Stimulated activated CD4-positive, alpha-beta T cell treated with anti-CD3 and anti-CD28 coated beads, Interleukin-1b, Interleukin-23, amount 100 ng/mL, for 48 hours (primary cell): ENCODE measurements at regions not wholly inside any gene's neighbourhood (a gene's known extent, or its start where the extent isn't known, plus 50 kb on each side); places are given as distances from the start of the nearest gene placed in this dataset.

Experiments
- DNase-seq: peaks from one replicate; pipeline ENCODE4 v3.0.0-alpha.2; 2020

DNA sequence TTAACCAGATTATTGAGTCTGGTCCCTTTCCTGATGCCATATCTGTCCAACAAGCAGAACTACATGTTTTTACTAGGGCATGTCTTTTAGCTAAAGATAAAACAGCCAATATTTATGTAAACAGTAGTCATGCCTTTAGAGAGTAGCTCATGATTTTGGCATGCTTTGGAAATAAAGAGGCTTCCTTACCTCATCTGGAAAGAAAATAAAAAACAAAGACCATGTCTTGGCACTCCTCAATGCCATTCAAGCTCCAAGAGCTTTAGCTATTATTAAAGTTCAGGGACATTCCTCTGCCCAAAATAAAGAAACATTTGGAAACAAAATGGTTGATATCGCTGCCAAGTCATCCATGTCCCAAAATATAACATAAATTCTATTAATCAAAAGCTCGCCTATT, 202.4 kb downstream of the URB2 start:
- no peak for DNase-seq

DNA sequence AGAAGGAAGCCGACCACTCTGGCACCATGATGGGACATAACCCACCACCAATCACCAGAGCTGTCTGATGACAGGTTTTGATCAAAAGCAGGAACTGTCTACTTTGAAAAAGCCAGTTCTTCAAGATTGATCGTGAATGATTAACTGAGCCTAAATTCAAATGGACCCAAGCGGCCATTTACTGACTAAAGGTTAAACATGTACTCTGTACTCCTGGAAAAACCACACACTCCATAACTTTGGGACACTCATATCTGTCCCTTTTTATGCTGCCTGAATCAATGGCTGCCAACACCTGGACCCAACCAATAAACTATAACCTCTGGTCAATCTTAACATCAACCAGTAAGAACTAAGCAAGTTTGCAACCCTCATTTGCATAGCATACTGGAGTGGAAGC, 206.6 kb downstream of the URB2 start:
- DNase-seq, result no peak

DNA sequence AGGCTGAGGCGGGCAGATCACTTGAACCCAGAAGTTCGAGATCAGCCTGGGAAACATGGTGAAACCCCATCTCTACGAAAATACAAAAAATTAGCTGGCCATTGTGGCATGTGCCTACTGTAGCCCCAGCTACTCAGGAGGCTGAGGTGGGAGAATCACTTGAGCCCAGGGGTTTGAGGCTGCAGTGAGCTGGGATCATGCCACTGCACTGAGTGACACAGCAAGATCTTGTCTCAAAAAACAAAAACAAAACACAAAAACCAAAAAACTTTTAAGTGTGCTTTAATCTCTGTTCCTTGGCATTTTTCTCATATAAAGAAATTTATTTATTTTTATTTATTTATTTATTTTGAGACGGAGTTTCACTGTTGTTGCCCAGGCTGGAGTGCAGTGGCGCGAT, 208.2 kb downstream of the URB2 start:
- no peak for DNase-seq

DNA sequence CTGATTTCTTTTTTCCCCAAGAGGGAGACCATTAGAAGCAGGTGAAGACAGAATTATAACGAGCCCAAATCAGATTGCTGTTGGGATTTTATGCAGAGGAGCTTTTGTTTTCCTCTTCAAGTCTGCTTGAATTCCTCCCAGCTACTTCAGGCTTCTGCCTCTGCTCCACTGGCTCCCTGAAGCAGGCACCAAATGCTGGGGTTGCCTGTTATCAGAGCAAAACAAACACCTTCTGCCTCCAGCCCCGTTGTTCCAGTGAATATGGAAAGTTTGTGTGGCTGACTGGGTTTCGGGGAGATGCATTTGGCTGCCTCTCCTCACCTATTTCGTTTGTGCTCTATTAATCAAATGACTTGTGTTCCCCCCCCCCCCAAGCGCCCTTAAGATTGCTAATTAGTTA, 209.2 kb downstream of the URB2 start:
- DNase-seq, result no peak

DNA sequence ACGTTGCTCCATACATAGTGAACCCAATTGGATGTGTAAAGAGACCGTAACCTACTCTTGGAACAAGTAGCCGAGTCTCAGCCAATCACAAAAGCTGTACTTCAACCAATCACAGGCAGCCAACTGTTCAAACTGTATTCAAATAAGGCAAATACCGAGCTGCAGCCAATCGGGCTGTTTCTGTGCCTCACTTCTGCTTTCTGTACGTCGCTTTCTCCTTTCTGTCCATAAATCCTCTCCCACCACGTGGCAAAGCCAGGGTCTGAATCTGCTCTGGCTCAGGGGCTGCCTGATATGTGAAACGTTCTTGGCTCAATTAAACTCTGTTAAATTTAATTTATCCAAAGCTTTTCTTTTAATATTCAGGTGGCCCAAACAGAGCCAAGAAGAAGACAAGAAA, 210.3 kb downstream of the URB2 start:
- no peak for DNase-seq

DNA sequence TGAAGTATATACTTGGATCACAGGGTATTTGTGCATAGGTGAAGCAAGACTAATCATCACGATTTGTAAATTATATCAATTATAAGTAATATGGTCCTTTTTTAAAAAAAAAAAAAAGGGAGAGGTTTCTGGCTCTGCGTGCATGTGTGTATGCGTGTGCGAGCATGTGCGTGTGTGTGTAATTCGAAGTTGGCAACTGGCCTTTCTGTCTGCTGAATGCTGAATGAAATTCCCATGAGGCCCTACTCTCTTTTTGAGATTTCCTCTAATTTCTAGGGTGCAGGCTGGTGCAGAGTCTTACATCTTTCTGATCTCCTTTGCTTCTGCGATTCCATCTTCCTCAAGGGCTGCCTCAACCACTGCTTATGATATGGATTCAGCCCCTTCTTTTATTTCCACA, 212.2 kb downstream of the URB2 start:
- no peak for DNase-seq

- no peak for DNase-seq
These were observed 213.8 kb downstream of the URB2 start for GRCh38 chr1:229839800-229840199.

DNA sequence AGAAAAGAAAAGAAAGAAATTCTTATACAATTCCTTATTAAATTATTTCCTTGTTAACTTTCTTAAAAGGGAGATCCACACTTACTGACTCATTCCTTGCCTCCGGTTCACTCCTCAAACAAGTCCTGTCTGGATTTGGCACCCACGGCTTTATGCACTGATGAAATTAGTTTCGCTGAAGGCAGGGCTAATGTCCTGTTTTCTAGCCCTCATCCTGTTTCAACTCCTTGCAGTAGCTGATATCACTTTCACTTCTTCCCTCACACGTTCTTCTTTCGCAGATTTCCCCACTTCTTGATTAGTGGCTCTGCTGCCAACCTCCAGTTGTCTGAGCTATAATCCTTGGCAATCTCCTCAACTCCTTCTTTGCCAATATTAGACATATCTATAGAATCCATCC, 215.2 kb downstream of the URB2 start:
- no peak for DNase-seq

- DNase-seq, result no peak
These were observed 216.5 kb downstream of the URB2 start for GRCh38 chr1:229842302-229843255.

DNA sequence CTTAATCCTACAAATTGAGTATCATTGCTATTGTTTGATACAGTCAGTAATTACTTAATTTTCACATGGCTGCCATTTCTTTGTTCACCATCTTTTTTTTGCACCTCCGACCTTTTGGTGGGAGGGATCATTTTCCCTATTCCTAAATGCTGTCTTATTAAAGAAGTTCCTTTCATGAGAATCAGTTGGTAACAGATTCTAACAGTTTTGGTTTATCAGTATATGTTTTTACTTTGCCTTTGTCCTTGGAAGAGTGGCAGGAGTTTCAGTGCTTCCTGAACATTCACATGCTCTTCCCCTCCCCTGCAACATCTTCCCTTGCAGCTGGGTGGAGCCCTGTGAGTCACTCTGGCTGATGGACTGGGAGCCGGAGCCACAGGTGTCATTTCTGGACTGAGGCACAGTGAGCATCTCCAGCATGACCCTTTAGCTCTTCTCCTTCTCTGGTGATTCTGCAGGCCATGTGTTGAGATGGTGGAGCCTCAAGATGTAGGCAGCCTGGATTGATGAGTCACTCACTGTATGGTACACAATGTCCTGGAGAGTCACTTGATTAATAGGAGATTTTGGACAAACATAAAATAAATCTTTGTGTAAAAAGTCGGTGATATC, 217.7 kb downstream of the URB2 start:
- DNase-seq, result no peak

DNA sequence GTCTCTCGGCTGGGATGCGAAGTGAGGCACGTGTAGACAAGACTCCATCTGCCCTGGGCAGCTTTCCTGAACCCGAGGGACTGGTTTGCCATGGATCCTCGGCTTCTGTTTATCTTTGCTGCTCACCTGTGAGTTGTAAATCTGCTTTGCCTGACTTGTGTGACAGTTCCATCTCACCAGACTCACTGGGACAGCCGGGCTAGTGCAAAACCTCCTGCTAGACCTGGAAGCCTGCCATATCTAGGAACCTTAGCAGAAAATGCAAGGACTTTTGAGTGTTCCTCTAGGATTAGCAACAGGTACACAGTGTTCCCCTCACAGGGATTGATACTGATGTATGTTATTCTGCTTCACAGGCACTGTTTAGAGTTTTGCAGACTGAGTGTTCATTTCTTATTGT, 218.6 kb downstream of the URB2 start:
- no peak for DNase-seq

DNA sequence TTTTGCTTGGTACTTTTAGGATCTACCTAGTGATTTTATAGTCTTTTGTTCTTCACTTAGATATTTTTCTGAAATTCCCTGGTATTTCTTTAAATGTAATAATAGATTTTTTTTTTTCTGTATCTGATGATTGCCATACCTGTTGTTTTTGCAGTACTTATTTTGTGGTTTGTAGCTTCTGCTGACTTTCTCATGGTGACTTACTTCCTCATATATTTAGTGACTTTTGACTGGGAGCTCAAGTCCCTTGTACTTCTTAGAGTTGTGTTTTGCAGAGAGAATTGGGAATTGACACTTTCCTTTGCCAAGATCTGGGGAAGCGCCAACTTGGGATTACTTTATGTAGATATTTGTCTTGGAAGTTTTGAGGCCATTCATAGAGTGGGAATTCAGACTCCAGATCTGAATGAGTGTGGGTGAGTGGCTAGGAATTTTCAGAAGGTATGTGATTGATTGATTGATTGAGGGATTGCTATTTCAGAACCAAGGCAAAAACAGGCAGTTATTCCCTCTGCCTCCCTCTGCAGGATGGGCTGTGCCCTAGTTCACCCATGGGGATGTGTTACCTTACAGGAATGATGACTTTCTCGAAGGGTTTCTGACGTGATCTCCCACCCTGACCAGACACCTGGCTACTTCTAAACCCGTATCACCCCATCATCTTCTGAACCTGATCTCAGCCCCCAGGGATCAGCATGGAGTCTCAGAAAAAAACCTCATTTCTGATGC, 219.5 kb downstream of the URB2 start:
- no peak for DNase-seq

- no peak for DNase-seq
These were observed 220.3 kb downstream of the URB2 start for GRCh38 chr1:229846351-229846750.

DNA sequence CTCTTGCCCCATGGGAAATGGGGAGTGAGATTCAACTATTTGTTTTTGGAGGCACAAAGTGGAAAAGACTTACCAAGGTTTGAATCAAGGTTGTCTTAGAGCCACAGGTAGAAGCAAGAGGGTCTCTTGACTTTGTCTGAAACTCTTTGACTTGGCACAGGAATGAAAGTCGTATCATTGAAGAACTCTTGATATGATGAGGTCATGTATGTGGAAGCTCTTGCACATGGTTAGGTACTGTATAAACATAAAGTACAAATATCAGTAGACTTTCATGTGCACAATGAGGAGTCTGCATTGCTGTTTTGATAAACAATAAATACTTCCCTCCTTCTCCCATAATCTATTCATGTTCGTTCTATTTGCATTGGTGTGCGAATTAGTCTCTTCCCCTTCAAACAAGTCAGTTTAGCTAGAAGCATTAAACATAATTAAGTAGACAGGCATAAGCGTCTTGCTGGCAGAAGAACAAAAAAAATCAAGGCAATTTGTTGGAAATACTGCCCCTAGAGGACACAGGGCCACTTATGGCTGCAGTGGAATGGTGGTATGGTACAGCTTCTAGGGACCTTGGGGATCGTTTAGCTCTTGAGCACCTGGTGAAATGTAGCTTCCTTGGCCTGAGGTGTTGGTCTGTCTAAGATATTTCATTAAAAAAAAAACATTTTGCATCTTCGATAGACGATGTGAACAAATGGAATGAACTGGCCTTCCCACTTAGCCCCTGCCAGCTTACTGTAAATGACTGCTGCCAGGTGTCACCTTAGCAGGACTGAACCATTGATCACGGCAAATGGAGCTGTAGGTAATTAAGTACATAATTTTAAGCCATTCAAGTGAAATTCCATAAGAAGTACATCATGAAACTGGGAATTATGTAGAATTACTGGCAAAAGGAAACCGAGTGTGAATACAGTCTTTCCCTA, 218.0 kb upstream of the GALNT2 start:
- DNase-seq, result no peak

DNA sequence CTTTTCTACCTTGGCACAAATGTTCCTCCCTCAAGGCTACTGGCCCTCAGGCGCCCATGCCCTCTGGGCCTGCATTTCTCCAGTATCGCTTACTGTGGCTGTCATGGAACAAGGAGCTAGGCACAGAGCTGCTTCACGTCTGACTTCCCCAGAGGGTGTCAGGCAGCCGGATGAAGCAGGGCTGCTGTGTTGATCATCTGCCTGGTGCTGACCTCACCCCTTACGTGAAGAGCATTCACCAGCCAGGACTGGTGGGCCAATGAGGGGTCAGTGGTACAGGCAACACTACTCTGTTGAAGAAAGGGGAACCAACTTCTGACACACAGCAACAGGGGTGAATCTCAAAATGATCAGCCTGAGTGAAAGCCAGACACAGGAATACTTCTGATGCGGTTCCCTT, 215.5 kb upstream of the GALNT2 start:
- no peak for DNase-seq

GRCh38 chr1:229853751-229854150, 213.3 kb upstream of the GALNT2 start:
- no peak for DNase-seq

DNA sequence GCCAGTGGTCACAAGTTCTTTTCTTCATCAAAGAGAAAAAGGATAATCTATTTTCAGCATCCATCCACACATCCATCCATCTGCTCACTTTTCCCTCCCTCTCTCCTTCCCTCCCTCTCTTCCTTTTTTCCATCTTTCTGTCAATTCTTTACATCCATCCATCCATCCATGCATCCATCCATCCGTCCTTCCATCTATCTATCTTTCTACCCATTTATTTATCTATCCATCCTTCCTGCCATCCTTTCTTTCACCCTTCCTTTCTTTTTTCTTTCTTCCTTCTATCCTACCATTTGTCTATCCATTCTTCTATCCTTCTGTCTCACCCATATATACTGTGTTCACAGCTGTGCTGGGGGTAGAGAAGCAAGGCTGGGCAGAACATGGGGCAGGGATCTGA, 212.4 kb upstream of the GALNT2 start:
- no peak for DNase-seq

DNA sequence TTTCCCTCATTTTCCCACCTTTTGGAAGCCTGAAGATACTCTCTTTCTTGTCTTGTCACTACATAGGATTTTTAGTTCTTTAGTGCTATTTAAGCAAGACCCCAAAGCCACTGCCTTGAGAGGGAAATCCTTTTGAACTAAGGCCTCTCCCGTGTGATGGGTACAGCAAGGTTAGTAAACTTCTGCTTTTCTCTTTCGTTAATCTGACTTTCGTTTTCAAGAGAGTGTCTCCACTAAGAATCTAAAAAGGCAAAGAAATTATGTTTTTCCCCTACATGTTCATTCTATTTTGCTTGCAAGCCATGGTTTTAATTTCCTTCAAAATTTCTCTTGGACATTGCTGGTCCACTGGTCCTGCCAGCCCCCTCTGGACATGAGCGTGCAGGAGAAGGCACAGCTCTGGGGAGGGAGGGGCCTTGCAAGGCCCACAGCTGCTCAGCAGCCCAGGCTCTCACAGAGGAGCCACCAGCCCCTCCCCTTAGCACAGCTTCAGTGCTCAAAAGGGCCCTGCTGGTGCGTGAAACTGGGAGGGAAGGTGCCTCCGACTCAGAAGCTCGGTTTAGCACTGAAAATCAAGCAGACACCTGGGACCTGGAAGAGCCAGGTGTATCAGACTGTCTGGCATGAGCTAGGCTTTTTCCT, 210.9 kb upstream of the GALNT2 start:
- no peak for DNase-seq

- DNase-seq, result no peak
These were observed 209.5 kb upstream of the GALNT2 start for GRCh38 chr1:229857585-229857984.

- DNase-seq, result no peak
These were observed 208.0 kb upstream of the GALNT2 start for GRCh38 chr1:229859026-229859425.

DNA sequence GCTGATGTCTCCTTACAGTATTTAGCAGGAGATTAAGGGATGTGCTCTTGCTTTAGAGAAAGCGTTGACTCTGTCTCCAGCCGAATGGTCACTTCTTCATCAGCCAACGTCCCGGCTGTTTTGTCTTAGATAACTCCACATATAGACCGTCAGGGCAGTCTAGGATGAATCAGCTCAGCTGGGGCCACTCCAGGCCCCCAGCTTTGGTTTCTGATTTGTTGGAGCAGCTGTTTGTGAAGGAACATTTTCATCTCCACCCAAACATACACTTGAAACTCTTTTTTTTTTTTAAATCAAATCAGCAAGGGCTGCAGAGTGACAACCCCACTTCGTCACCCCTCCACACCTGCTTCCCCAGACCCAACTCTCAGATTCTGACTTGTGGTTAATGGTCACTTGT, 206.1 kb upstream of the GALNT2 start:
- DNase-seq, result no peak
